COR-L47 (cell line): ENCODE measurements at regions not wholly inside any gene's neighbourhood (a gene's known extent, or its start where the extent isn't known, plus 50 kb on each side); places are given as distances from the start of the nearest gene placed in this dataset.
A peak's percentile ranks its signal among the peaks of the same experiment; 100 is the strongest.

Experiments
- DNase-seq: peaks from one replicate; lab custom pipeline; 2025; lab: John Stamatoyannopoulos, UW

DNA sequence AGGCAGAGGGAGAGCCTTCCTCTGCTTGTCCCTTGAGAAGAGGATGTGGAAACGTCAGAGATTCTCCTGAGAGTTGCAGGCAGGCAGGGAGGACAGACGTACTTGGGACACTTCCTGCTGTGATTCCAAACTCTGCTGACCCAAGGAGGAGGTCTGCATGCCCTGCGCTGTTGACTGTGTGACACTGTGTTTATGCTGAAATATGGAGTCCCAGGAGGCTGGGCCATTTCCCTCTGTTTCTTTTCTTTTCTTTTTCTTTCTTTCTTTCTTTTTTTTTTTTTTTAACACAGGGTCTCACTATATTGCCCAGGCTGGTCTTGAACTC is 63.5 kb upstream of the BHLHE23 start:
- DNase-seq: no peak

DNA sequence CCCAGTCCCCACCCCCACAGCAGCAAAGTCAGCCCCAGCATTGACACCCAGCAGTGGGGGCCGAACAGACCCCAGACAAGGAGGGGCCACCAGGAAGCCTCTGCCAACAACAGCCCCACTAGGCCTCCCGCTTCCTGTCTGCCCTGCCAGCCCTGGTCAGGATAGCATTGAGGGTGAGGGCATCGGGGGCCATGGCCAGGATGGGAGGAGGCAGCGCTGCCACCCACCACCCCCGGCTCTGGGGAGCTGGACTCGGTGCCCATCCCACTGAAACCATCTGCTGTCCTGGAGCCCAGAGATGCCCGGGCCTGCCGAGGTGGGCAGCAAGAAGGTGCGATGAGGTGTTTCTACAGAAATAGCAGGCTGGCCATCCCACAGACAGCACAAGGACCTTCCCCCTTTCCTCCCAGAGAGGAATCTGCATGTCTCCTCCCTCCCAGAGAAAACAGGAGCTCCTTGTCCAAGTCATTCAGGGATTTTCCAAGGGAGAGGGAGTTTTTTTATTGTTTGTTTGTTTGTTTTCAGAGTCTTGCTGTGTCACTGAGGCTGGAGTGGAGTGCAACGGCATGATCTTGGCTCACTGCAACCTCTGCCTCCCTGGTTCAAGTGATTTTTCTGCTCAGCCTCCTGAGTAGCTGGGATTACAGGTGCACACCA is 62.1 kb upstream of the BHLHE23 start:
- no peak for DNase-seq

DNA sequence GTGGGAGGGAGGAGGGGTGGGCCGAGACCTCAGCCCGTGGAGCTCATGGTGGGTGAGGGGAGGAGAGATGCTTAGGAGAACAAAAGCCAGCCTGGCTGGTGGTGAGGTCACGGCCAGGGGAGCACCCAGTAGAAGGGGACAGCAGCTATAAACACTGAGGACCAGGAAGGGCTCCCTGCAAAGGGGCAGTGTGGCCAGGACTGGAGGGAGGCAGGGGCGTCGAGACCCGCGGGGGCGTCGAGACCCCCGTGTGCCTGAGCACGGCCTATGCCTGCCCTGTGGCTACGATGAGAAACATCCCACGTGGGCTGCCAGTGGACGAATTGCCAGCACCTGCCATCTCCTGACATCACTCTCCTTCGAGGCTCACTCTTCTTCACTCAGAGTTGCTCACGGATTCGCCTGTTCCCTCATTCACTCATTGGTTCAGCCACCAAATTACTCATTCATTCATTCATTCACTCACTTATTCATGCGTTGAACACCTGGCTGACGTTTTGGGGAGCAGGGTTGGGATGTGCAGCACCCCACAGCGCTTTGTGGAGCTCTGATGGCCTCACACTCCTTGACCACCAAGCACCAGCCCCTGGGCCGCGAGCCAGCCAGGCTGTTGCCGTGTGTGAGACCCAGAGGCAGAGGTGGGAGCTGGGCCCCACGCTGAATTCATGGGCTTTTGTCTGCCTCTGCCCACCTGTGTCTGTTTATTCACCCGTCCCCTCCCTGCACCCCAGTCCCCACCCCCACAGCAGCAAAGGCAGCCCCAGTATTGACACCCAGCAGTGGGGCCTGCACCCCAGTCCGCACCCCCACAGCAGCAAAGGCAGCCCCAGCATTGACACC is 61.2 kb upstream of the BHLHE23 start:
- DNase-seq: no peak

- DNase-seq: no peak
Measured at GRCh38 chr20:63067266-63067635, 60.5 kb upstream of the BHLHE23 start.

DNA sequence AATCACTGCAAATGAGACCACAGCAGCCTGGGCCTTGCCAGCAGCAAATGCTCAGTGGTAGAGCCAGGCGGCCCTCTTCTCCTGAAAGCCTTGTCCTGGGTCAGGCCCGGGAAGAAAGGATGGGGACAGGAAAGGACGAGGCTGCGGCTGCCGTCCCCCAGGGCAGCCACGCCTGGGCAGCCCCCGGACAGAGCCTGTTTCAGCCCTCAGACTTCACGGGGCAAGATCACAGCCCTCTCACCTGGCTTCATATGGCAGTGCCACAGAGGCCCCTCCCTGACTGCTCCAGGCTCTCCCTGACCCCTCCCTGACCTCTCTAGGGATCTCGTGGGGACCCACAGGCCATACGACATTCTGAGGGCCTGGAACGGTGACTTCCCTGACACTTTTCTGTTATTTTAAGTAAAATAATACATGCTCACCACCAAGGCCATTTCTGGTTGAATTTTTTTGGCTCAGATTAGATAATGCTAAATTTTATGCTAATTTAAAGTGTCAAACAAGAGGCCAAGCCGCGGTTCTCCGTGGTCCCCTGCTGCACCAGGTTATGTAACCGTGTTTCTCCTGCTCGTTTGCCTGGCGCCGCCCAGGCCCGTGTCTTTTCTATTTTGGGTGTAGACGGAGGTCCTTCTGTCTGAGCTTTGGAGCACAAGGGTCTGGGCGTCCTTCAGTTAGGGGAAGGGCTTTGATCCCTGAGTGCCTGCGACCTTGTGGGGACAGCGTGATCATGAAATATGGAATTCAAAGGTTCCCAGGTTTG is 59.9 kb upstream of the BHLHE23 start:
- no peak for DNase-seq

GRCh38 chr20:63065911-63066310 is 59.1 kb upstream of the BHLHE23 start:
- no peak for DNase-seq

- no peak for DNase-seq
Measured at GRCh38 chr20:63064745-63065711, 58.3 kb upstream of the BHLHE23 start.

- no peak for DNase-seq
Measured at GRCh38 chr20:63064310-63064709, 57.5 kb upstream of the BHLHE23 start.

- no peak for DNase-seq
Measured at GRCh38 chr20:63062188-63063140, 55.7 kb upstream of the BHLHE23 start.

DNA sequence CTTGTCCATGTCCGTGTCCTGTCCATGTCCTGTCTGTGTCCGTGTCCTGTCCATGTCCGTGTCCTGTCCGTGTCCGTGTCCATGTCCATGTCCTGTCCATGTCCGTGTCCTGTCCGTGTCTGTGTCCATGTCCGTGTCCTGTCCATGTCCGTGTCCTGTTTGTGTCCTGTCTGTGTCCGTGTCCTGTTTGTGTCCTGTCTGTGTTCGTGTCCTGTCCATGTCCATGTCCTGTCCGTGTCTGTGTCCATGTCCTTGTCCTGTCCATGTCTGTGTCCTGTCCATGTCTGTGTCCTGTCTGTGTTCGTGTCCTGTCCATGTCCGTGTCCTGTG is 55.0 kb upstream of the BHLHE23 start:
- DNase-seq: no peak

- DNase-seq: no peak
Measured at GRCh38 chr20:63061051-63061770, 54.4 kb upstream of the BHLHE23 start.

DNA sequence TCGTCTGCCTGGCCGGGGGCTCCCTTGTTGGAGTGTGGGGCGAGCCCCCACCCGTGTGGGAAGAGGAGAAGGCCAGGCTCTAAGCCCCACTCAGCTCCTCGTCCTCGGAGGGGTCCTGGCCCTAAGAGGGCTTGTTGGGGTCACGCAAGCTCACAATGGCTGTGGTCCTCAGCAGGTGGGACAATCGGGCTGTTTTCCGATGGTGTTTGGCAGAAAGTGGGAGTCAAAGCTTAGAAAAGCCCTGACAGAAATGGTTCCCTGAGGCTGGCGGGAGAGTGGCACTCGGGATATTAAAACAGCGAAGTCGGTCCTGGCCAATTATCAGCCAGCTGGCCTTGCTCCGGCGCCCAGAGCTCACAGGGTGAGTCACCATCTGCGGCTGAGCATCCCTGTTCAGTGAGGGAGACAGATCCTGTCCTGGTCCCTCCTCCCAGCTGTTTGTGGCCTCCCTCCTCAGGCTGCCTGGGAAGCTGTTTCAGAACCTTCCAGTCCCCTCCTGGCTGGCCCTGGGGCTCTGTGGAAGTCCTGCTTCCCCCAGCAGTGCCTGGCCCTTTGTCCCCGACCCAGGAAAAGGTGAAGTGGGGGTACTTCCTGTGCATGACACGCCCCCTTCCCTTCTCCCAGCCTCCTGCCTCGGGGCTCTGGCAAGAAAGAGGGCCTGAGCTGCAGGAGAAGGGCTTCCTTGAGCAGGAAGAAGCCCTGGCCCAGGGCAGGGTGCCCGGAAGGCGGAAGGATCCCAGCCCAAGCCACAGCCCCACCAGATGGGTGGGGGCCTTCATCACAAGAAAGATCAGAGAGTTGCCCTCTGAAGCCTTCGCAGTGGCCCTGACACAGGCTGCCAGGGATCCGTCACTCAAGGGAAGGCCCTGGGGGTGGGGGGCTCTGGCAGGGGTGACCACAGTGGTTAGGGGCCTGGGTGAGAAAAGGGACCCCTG is 53.6 kb upstream of the BHLHE23 start:
- DNase-seq: no peak

DNA sequence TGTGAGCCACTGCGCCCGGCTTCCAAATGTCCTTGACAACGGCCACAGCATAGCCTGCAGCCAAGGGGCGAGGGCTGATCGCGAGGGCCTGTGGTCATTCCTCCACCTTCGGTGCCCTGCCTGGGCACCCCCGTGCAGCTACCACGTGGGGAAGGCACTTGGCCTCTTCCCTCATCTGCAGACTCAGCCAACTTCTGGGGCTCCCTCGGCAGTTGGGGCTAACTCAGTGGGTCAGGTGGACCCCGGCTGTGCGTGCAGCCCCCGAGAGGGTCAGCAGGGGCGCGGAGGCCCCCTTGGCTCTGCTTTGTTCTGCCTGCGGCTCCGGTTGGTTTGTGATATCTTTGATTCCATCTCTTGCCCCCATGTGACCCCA is 52.9 kb upstream of the BHLHE23 start:
- no peak for DNase-seq

DNA sequence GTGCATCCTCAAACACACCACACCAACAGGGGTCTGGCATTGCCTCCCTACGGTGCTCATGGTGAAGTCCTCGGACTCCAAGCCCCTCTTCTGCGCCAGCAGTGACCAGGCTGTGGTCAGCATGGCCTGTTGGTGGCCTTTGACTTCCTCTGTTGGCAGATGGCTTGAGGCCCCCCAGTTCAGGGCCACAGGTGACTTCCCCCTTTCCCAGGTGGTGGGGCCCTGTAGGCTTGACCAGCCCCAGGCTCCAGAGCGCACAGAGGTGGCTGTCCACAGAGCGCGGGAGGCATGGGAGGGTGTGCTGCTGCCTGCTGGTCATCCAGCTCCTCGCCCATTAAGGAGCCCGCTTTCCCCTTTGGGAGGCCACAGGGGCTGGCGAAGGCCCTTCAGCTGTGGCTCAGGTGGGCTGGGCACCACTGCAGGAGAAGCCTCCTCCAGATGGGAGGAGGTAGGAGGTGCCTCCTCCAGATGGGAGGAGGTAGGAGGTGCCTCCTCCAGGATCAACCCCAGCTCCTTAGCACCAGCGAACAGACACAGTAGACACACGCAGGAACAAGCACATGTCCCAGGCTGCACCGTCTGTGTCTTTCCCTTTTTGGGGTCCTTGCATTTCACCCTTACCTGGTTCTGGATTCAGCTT is 52.1 kb upstream of the BHLHE23 start:
- no peak for DNase-seq

- DNase-seq: no peak
Measured at GRCh38 chr20:63057171-63058117, 50.7 kb upstream of the BHLHE23 start.

GRCh38 chr20:63056236-63057170 is 49.7 kb upstream of the BHLHE23 start:
- peak; percentile 66 for DNase-seq
